Middle frontal gyrus (tissue), 1 donor: ENCODE measurements at regions not wholly inside any gene's neighbourhood (a gene's known extent, or its start where the extent isn't known, plus 50 kb on each side); places are given as distances from the start of the nearest gene placed in this dataset.
"Not testable (repeated sequence)": the region's sequence is repeated elsewhere in the genome, so short reads cannot be mapped to it uniquely, and the experiment has no call there.

Experiments used
- DNase-seq: peaks from one replicate; pipeline ENCODE4 v3.0.0-alpha.2; 2015; ENCODE audit warnings: low spot score; ENCODE audit errors: extremely low spot score

- DNase-seq: no peak
Measured at GRCh38 chr4:104890598-104891275, 255.9 kb upstream of the TET2 start.

DNA sequence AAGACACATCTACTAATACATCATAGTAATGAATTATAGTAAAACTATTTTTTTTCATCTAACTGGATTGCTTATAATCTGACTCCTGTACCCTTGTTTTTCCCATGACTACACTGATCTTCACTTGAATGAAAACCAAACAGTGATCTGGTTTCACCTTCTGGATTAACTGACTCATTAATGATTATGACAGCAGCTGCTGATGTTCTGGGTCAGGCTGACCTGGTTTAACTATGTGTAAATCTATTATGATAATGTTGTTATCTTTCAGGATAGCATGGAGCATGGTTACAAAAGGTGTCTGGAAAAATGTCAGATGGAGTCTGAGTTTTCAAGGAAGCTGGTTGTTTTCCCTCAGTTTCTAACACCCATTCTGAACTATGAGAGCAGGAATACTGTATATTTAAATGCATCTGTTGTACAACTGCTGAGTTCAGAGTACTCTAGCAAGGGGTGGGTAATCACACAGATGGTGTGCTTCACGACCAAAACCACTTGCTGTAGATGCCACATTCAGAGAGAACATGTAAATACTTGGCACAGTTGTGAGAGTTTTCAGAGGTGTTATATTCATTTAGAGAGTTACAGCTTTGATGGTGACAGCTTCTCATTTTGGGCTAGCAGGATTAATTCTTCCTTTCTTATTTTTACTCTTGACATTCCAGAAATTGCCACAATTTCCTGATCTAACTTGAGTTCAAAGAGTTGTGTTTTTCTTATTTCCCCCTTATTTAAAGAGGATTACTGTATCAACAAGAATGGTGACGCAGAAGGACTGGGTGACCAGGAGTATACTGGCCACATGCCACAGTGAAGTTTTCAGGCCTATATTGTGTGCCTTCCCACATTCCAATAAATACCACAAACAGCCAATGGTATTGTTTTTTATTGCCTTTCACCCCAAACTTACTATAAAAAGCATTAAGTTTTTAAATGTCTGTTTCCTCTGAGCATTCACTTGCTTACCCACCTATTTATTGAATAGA, 249.7 kb upstream of the TET2 start:
- DNase-seq: no peak

DNA sequence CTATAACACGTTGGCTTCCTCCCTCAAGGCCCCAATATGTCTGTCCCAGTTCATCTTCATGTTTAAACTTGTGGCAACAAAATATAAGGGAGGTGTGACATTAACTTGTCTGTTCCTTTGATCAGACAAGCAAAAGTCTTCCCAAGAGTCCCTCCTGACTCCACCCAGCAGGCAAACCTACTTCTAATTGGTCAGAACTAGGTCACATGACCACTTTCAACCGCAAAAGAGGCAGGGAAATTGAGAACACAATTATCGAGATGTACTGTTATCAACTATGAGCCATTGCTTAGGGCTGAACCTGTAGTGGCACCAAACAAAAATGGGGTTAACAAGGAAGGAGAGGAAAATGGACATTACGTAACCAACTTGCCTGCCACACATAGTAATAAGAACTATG, 246.8 kb upstream of the TET2 start:
- DNase-seq: no peak

- peak; percentile 72 for DNase-seq
Measured at GRCh38 chr4:104901438-104901837, 245.2 kb upstream of the TET2 start.

DNA sequence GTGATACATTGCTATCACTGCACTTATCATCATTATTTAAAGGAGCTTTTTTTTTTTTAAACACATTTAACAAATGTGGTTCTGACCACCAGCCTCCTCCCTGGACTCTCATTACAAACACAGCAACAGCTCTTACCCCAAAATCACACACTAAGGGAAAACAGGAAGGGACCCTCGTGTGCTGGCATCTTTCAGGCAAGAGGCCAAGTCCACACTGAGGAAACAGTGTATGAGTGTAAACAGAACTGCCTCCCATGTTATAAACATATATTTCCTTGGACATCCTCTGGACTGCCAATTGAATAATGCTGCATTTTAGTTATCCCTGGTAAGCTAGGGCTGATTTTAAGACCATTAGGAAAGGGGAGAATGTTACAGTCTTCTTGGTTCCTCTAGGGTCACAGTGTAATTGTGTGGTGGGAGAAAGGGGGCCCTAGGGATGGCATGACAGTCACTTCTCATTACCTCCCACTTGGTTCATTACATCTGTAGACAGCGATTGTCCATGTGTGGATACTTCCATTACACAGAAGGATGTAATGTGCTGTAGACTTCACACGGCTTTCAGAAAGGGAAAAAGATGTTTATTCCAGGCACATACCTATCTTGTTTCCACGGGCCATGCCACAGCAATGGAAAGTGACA, 244.6 kb upstream of the TET2 start:
- DNase-seq: no peak

DNA sequence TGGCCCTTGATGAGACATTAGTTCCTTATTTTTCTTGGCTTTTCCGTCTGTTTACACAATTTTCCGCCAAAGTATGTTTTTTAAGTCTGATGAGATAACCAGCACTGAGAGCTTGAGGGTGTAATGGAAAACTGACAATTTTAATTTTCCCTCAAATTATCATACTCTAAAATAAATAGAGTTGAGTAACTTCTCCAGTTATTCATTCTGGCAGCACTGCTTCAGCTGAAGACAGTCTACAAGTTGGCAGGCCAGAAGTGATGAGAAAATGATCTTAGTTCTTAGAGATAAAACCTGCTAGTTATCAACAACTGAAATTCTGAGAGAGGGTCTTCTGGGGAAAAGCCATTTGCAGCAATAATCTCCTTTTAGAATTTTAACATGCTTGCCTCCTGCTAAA, 241.6 kb upstream of the TET2 start:
- DNase-seq: no peak

- DNase-seq: no peak
Measured at GRCh38 chr4:104905546-104905945, 241.1 kb upstream of the TET2 start.

GRCh38 chr4:104906276-104906675, 240.4 kb upstream of the TET2 start:
- DNase-seq: no peak

GRCh38 chr4:104907074-104907649, 239.5 kb upstream of the TET2 start:
- no peak for DNase-seq

- DNase-seq: no peak
Measured at GRCh38 chr4:104907991-104908390, 238.7 kb upstream of the TET2 start.

DNA sequence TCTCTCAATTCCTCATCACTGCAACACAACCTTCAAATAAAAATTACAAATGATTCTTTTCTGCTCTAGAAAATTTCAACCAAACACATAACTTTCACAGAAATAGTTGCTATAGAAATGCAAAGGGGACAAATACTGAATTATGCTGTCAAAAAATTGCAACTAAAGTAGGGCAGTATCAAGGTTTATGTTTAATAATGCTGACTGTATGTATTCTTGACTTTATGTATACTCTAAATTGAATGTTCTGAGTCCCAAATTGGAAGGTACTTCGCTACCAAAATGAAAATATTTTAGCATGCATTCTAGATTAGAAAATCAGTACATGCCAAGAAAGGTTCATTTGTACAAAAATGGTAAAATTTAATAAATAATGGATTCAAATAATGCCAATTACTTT, 237.3 kb upstream of the TET2 start:
- no peak for DNase-seq

GRCh38 chr4:104912518-104912917, 234.2 kb upstream of the TET2 start:
- no peak for DNase-seq

DNA sequence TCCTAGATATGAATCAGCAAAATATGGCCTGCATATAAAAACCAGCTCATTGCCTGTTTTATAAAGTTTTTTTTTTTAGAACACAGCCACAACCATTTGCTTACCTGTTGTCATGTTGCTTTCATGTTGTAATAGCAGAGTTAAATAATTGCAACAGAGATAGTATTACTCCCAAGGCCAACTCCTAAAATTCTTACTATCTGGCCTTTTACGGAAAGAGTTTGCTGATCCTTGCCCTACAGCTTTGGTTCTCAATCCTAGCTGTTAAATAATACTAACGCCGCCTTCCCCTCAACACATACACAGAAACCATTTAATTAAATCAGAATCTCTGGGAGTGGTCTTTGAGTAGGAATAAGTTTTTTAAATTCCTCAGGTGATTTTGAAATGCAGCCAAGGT, 231.3 kb upstream of the TET2 start:
- no peak for DNase-seq

DNA sequence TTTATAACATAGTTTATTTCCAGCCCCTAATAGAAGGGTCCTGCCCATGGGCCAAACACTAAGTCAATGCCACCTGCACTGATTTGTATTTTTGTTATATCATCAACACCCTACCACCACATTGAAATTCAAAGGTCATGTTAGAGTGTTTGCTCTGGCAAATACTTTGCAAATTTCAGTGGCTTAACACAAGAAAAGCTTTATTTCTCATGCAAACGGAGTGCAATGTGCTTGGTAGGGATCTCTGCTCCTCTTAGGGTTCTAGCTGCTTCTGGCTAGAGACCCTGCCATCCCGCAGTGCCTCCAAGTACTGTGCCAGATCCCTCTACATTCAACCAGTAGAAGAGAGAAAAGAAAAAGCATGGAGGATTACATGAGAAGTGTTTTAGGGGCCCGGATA, 230.8 kb upstream of the TET2 start:
- no peak for DNase-seq

- DNase-seq: no peak
Measured at GRCh38 chr4:104919406-104919805, 227.3 kb upstream of the TET2 start.

- DNase-seq: no peak
Measured at GRCh38 chr4:104930298-104930697, 216.4 kb upstream of the TET2 start.

DNA sequence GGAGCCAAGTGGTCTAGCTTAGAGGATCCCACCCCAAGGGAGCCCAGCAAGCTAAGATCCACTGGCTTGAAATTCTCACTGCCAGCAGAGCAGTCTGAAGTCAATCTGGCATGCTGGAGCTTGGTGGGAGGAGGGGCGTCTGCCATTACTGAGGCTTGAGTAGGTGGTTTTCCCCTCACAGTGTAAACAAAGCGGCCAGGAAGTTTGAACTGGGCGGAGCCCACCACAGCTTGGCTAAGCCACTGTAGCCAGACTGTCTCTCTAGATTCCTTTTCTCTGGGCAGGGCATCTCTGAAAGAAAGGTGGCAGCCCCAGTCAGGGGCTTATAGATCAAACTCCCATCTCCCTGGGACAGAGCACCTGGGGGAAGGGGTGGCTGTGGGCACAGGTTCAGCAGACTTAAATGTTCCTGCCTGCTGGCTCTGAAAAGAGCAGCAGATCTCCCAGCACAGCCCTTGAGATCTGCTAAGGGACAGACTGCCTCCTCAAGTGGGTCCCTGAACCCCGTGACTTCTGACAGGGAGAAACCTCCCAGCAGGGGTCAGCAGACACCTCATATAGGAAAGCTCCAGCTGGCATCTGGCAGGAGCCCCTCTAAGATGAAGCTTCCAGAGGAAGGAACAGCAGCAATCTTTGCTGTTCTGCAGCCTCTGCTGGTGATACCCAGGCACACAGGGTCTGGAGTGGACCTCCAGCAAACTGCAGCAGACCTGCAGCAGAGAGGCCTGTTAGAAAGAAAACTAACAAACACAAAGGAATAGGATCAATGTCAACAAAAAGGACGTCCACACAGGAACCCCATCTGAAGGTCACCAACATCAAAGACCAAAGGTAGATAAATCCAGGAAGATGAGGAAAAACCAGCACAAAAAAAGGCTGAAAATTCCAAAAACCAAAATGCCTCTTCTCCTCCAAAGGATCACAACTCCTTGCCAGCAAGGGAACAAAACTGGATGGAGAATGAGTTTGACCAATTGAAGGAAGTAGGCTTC, 215.6 kb upstream of the TET2 start:
- not testable (repeated sequence) for DNase-seq

DNA sequence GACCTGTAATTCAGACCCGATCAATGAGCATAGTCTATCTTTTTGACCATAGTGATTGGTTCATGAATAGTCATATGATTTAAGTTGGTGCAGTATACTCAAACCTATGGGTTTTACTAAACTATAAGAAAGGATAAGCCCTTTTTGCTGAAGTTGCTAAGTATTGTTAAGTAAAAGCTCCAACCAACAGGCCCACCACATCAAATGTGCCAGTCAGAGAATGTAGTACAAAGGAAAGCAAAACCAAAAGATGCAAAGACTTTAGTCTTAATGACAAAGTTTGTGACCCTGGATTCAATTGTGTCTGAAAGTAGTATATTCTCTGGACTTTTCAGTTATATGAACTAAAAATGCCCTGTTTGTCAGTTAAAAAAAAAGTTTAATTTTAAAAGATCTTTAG, 208.1 kb upstream of the TET2 start:
- no peak for DNase-seq

DNA sequence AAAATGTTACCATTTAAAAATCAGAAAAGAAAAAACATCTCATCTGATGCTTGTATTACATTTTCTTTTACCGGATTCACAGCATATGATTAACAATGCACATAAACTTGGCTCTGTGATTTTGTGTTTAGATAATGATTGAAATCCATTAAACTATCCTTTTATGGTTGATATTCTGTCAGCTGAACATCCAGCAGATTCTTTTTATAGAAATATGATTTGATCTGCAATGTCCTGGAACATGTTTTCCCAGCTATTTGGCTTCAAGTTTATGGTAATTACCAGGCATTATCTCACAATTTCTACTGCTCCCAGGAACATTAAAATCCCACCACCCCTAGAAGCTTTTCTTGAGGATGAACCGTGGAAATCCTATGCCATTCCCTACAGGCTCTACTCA, 205.7 kb upstream of the TET2 start:
- DNase-seq: no peak

GRCh38 chr4:104941661-104942062, 205.0 kb upstream of the TET2 start:
- no peak for DNase-seq
